ENCODE measurements at regions not wholly inside any gene's neighbourhood (a gene's known extent, or its start where the extent isn't known, plus 50 kb on each side); places are given as distances from the start of the nearest gene placed in this dataset.
"Not testable (repeated sequence)": the region's sequence is repeated elsewhere in the genome, so short reads cannot be mapped to it uniquely, and the experiment has no call there.

DNA sequence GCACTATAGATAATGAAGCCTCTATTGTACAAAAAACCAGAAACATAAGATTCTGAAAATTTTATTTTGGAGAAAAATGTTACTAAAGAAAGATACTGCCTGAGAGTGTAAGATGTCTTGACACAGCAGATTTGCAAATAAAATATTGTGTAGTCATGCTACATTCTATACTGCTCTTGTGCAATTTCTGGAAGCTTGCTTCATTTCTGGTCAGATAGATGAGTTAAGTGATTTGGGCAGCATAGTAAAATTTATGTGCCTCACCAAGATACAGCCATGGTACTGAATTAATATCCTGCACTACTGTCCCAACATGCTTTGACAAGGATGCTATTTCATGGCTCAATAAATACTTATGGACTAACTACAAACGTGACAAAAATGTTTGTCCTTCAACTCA, 55.1 kb upstream of the STARD13 start:
- no peak for DNase-seq (ENCODE audit: extremely low read depth in 1 of 11, low read depth in 9 of 11, low spot score in 4 of 11)

DNA sequence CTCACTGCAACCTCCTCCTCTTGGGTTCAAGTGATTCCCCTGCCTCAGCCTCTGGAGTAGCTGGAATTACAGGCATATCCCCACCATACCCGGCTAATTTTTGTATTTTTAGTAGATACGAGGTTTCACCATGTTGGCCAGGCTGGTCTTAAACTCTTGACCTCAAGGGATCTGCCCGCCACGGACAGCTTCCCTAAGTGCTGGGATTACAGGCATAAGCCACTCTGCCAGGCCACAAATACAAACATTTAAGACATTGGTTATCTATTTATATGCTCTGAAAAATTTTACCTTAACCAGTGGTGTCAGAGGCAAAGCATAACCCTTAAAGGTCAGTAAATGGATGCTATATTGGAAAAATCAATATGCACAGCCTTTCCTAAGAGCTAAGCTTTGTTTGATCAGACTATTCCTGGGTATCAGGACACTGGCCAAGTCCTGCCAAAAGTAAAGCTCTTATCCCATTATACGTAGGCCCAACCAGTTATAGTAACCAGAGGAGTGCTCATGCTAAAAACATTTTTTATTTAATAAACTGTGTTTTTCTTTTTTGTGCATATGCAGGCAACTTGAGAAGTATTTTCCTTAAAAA, 56.4 kb upstream of the STARD13 start:
- DNase-seq (ENCODE audit: extremely low read depth in 1 of 11, low read depth in 9 of 11, low spot score in 4 of 11), result no peak

DNA sequence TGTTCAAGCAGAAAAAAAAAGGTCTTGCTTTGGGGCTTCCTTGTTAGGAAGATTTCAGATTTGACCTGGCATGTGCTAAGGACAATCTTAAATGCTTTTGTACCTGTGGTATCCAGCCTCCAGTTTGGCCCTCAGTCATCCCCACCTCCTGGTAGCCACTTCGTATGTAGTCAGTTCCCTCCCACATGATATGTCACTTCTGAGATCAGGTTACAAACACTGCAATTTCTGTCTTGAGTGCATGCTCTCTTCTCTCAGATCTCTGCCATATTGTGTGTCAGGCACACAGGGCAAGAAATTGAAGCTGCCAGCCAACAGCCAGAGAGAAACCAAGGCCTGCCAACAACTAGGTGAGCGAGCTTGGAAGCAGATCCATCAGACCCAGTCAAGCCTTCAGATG, 60.3 kb upstream of the STARD13 start:
- no peak for DNase-seq (ENCODE audit: extremely low read depth in 1 of 11, low read depth in 9 of 11, low spot score in 4 of 11)

DNA sequence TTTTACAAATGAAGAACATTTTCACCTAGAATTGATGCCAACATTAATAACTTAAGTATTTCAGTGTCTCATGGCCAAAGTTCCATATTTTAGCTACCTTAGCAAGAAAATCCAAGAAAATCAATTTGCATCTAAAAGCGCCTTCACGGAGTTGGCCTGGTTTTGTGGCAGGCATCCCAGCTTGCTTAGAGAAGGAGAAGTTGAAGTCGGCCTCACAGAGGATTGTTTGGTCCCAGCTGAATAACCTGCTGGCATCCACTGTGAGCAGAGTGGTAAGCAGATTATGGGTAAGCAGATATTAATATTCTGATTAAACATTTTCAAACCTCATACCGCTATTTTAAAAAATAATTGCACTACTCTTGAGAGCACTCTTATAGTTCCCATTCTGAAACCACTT, 62.3 kb upstream of the STARD13 start:
- DNase-seq (ENCODE audit: extremely low read depth in 1 of 11, low read depth in 9 of 11, low spot score in 4 of 11), result no peak

DNA sequence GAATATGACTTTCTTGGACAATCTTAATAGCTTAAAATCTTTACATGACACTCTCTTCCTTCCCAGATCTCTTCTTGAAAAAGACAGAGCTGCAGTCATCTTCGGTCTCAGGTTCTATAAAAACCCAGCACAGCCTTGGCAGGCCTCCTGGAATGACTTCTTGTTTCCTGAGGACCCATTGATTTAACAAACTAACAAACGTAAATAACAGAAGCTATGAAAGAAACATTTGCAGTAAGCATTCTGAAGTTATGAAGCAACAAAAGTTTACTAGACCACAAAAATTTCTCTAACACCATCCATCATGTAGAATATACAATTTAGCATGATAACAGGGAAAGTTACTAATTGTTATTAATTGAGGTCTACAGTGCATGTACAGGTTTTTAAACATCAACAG, 62.8 kb upstream of the STARD13 start:
- no peak for DNase-seq (ENCODE audit: extremely low read depth in 1 of 11, low read depth in 9 of 11, low spot score in 4 of 11)

DNA sequence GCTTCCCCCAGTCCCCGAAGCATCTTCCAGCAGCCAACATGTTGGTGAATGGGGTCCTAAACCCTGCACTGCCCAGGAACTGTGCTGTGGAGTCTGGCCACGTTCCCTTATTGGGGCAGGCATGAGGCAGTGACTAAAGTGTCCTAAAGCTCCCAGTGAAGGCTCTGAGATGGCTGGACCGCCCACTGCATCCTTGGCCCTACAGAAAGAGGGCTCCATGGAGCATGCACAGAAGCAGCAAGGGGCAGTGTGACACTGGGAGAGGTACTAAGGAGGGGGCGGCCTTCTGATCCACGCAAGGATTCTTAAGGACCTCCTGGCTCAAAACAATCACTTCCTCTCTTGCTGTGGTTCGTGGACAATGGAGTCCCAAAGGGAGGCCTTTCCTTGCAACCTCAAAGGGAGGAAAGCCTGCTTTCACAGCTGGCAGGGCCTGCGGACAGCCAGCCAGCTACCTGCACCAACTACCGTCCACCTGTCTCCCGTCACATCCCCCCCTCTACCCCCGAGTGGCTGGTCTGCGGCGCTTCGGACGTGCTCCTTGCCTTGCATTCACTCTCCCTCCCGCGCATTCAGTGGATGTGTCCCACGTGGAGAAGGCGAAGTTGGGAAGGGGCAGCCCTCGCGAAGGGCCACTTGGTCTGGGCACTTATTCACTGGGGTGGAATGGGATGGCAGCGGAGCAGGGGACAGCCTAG, 63.9 kb upstream of the STARD13 start:
- no peak for DNase-seq (ENCODE audit: extremely low read depth in 1 of 11, low read depth in 9 of 11, low spot score in 4 of 11)

DNA sequence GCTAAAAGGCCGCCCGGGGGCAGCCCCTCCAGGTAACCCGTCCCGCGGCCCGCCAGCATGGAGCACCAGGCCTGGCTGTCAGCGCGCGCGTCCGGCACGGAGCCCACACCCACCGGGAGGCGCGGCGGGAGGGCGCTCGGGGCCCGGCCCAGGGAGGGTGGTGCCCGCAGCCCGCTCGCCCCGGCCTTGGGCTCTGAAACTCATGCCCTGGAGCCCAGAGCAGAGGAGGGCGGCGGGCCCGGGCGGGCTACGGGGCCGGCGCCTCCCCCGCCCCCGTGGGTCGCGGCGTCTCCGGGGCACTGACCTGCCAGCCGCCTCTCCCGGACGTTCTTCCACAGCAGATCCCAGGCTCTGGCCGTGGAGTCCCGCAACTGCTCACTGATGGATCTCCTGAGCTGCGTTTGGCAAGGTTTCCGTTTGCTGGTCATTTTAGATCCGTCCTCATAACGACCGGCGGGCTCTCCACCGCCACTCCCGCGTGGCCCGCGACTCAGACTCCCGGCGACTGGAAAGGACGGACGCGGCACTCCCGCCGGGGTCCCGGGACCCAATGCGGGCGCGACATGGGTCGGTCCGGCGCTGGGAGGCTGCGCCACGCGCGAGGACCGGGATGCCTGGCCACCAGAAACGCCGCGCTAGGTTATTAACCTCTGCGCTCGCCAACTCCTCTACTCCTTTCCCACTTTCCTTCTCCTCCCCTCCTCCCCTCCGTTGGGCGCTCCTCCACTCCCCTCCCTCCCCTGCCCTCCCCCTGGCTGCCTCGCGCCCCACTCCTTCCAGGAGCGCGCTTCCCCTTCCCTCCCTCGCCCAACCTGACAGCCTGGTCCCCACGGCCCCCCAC, 64.7 kb upstream of the STARD13 start:
- peak in 3 of 11 donors; percentile 31 to 34 (median 33) for DNase-seq (ENCODE audit: extremely low read depth in 1 of 11, low read depth in 9 of 11, low spot score in 4 of 11)

DNA sequence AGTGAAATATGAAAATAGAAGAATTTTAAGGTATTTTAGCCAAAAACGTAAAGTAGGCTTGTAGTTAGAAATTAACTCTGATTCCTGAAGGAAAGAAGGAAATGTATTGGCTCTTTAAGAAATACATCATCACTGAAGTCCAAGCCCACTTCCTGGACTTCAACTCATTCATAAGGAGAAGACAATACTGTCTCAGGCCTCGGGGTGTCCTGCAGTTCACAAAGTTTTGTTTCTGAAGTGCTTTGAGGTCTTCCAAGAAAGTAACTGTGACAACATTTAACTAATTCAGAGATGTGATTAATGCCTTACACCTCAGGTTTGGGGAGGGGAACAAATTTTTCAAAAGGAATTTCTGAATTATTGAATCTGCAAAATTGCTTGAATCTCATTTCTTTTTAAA, 65.8 kb upstream of the STARD13 start:
- DNase-seq (ENCODE audit: extremely low read depth in 1 of 11, low read depth in 9 of 11, low spot score in 4 of 11), result peak in 1 of 11 donors; percentile 24

DNA sequence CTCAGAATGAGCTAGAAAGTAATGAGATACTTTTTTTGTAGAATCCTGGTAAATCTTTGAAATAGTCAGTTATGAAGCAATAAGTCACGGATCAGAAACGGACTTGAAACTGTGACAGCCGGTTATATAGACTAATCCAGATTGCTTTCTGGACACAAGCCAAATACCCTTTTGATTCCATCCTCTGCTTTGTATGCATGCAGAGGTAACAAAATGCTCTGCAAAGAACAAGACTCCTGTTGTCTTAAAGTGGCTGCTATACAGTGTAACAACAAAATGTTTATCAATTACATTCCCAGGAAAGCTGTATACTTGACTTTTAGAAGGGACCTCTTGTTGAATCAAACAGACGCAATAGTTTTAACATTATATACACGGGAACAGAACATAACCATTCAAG, 66.5 kb upstream of the STARD13 start:
- no peak for DNase-seq (ENCODE audit: extremely low read depth in 1 of 11, low read depth in 9 of 11, low spot score in 4 of 11)

DNA sequence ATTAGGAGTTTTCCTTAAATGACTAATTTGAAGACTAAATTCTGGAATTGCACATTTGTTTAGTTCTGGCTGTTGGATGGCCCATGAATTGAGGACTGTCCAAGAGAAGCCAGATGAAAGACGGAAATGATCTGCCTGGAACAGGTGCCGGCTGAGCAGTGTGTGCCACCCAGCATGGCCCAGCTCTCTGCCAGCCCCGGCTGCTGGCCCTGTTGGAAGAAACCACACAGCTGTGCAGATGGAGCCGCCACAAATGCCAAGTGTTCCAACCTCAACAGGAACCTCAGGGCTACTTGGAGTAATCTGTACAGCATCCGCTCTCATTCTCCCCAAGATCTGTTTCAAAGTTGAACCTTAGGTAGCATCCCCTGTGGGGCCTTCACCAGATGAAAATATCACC, 67.0 kb upstream of the STARD13 start:
- DNase-seq (ENCODE audit: extremely low read depth in 1 of 11, low read depth in 9 of 11, low spot score in 4 of 11), result no peak

DNA sequence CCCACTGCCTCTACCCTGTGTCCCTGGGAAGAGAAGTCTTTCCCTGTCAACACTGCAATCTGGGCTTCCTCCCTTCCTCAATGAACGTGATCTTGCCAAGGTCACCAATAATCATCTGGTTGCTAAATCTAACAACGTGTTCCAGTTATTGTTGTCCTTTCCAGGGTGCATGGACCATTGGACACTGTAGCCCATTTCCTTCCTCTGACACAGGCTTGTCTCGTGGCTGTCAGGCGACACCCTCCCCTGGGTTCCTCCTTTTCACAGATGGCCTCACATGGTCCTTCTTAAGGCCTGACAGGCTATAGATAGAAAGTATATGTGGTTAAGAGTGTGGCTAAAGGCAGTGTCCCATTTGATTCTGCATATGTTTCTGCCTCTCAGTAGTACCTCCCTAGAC, 67.7 kb upstream of the STARD13 start:
- DNase-seq (ENCODE audit: extremely low read depth in 1 of 11, low read depth in 9 of 11, low spot score in 4 of 11), result no peak

DNA sequence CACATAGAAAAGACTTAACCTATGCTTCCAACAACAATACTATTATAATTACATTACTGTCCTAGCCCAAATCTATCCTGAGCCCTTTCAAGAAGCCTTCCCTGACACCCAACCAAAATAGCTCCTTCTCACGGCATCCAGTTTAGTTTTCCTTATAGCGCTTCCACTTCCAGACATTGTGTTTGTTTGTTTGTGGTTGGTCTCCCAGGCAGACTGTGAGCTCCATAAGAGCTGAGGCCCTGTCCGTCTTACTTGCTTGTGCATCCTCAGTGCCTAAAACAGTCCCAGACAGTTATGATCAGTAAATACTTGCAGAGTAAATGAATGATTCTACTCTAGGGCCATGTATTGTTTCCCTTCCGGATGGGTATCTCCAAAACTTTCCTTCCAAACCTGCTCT, 68.1 kb upstream of the STARD13 start:
- no peak for DNase-seq (ENCODE audit: extremely low read depth in 1 of 11, low read depth in 9 of 11, low spot score in 4 of 11)

DNA sequence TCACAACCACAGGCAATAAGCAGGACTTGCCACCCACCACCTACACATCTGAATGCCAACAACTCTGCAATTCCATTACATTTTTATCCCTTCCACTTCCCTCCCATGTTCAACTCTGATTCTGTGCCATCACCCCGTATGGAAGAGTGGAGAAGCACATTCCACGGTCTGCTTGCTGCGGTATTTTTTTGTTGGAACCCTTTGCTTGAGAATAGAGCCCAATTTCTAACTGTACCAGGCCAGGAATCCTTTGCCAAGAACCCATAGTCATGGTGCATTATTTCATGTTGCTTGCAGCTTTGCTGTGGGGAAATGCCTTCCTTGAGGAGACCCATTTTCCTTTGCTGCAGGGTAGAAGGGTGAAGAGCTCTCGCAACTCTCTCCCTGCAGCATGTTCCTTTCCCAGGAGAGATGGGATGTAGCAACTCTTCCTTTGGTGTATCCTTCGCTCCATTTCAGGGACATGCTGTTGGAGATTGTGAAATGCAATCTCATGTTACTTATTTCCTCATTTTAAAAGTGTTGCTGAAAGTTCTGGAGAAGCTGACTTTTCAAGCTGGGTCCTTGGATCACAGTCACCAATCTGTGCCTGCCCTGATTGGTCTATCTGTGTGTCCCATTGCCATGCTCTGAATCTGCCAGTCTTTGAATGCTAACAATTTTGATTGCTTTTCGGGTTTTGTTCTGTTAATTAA, 69.8 kb upstream of the STARD13 start:
- DNase-seq (ENCODE audit: extremely low read depth in 1 of 11, low read depth in 9 of 11, low spot score in 4 of 11), result no peak

DNA sequence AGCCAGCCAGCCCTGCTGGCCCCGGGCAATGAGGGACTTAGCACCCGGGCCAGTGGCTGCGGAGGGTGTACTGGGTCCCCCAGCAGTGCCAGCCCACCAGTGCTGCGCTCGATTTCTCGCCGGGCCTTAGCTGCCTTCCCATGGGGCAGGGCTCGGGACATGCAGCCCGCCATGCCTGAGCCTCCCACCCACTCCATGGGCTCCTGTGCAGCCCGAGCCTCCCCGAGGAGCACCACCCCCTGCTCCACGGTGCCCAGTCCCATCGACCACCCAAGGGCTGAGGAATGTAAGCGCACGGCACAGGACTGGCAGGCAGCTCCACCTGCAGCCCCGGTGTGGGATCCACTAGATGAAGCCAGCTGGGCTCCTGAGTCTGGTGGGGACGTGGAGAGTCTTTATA, 72.5 kb upstream of the STARD13 start:
- not testable (repeated sequence) for DNase-seq (ENCODE audit: extremely low read depth in 1 of 11, low read depth in 9 of 11, low spot score in 4 of 11)

DNA sequence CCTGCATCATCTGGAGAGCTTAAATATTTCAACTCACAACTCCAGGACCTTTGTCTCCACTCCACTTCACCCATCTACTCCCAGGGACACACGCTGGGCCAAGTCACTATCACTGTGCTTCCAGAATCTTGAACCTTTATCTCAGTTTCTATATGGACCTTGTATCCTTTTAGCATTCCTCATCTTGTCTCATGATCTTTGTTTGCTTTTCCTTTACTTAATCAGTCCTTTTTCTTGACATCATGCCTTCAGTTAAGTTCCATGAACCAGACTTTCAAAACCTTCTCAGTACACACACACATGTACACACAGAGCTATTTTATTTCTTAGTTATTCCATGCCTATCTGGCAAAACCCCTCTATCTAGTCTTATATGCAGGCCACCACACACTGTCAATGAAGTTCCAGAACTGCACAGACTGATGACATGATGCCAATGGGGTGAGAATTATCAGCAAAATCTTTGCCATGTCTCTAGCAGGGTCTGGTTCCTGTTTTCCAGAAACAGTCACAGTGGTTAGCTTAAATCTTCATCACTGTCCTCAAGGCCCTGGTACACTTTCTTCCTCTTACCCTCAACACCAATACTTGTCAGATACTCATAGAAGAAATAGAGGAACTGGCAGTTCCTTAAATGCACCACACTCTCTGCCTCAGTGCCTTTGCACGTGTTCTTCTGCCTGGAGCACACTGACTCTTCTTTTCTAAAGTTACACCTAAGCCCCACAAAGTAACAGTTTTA, 77.6 kb upstream of the STARD13 start:
- no peak for DNase-seq (ENCODE audit: extremely low read depth in 1 of 11, low read depth in 9 of 11, low spot score in 4 of 11)

DNA sequence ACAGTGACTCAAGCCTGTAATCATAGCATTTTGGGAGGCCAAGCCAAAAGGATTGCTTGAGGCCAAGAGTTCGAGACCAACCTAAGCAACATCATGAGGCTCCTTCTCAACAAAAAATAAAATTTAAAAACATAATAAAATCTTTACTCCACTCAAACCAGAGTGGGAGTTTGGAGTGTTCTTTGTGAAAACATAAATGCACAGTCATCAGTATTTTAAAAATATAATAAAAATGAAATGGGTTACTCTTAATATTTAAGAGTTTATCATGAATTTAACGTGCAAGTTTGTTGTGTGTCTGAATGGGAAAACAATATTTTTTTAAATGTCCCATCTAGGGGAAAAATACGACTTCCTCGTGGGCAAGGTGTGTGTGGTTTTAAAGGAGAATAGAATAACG, 78.6 kb upstream of the STARD13 start:
- no peak for DNase-seq (ENCODE audit: extremely low read depth in 1 of 11, low read depth in 9 of 11, low spot score in 4 of 11)

DNA sequence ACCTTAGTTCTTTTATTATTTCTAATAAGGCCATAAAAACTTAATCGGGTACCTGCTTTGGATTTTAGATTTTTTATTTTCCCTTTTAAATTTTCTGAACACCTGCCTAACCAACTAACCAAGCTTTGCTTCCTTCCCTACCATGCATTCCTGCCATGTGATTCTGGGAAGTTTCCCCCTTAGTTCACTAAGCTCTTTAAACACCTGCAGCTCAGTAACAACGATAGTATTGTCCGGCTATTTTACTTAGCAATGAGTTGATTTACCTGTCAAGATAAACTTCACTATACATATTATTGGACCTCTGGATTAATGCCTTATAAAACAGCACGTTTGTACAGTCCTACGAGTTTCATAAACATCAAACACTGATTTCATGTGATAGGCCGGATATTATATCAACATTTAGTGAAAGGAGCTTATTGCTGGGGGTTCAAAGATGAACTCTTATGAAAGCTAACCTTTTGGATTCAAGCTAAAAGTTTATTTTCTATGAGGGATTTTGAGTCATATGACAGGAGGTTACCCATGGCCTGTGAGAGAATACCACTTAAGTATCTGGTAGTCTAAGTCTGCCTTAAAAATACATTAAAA, 81.0 kb upstream of the STARD13 start:
- DNase-seq (ENCODE audit: extremely low read depth in 1 of 11, low read depth in 9 of 11, low spot score in 4 of 11), result no peak

DNA sequence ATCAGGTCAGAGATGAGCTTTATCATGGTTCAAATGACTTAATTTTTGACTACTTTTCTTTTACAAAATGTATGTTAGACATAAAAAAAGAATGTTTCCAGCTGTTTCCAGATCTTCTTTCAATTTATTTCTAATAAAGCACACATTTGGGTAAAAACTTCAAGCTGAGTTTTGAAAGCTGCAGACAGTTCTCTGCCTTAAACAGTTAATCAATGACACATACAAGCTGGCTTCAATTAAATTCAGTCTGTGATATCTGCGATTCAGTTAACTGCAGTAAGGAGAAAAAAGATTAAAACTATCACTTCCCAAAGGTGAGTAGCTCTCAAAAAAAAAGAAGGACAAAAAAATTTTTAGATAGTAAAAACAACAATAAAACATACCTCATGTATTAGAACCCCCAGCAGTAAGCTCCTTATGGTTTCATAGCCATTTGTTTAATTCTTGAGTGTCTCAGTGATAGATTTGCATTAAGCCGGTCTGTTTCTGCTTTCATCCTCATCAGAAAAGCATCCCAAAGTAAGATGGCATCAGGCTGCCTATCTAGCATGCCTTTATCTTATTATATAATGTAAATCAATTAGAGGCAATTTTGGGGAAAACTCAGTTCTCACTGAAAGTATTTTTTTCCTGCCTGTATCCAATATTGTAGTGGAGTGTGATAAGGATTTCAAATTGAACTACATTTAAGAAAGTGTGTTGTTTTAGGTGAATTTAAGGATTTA, 81.8 kb upstream of the STARD13 start:
- DNase-seq (ENCODE audit: extremely low read depth in 1 of 11, low read depth in 9 of 11, low spot score in 4 of 11), result no peak

Measured in renal cortex interstitium (tissue), 11 donors.